Renal cortex interstitium (tissue), 11 donors: ENCODE measurements at regions not wholly inside any gene's neighbourhood (a gene's known extent, or its start where the extent isn't known, plus 50 kb on each side); places are given as distances from the start of the nearest gene placed in this dataset.
"Not testable (repeated sequence)": the region's sequence is repeated elsewhere in the genome, so short reads cannot be mapped to it uniquely, and the experiment has no call there.

ENCODE experiments used
- DNase-seq, 11 donors: peaks; one replicate each; pipeline ENCODE4 v3.0.0-alpha.2; 2013; ENCODE audit warnings: low read depth in 9 of 11, low spot score in 4 of 11; ENCODE audit errors: extremely low read depth in 1 of 11

DNA sequence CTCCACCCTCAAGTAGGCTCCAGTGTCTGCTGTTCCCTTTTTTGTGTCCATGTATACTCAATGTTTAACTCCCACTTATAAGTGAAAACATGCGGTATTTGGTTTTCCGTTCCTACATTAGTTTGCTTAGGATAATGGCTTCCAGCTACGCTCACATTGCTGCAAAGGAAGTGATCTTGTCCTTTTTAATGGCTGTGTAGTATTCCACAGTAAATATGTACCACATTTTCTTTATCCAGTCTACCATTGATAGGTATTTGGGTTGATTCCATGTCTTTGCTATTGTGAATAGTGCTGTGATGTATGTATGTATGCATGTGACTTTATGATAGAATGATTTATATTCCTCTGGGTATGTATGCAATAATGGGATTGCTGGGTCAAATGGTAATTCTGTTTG is 144.6 kb downstream of the BRD1 start:
- DNase-seq, result no peak

DNA sequence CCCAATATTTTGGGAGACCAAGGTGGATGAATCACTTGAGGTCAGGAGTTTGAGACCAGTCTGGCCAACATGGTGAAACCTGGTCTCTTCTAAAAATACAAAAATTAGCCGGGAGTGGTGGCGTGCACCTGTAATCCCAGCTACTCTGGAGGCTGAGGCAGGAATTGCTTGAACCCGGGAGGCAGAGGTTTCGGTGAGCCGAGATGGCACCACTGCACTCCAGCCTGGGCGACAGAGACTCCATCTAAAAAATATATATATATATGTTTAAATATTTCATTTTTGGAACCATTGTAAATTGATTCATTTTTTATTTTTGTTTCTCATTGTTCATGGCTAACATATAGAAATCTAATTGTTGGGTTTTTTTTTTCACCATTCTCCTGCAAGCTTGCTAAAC is 146.9 kb downstream of the BRD1 start:
- not testable (repeated sequence) for DNase-seq

- DNase-seq, result no peak
These were observed 148.9 kb downstream of the BRD1 start for GRCh38 chr22:49678842-49679170.

GRCh38 chr22:49678137-49678841 is 149.4 kb downstream of the BRD1 start:
- DNase-seq, result no peak

- DNase-seq, result no peak
These were observed 150.2 kb downstream of the BRD1 start for GRCh38 chr22:49677495-49677889.

GRCh38 chr22:49676783-49677494 is 150.7 kb downstream of the BRD1 start:
- no peak for DNase-seq

DNA sequence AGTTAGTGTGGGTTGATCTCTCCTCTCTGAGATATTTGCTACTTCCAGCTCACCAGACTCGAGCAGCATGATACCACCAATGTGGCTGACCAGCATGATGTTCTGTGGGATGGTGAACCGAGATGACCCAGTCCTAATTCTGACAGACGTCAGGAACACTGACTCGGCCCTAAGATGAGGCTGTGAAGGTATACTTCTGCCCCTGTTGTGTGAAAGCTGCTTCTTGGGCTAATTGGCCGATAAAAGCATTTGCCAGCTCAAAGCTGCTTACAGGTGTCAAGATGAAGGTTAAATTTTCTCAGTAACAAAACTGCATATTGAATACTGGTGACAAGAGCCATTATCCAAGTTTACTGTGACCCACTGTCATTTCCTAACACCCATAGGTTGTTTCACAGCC is 151.4 kb downstream of the BRD1 start:
- no peak for DNase-seq

DNA sequence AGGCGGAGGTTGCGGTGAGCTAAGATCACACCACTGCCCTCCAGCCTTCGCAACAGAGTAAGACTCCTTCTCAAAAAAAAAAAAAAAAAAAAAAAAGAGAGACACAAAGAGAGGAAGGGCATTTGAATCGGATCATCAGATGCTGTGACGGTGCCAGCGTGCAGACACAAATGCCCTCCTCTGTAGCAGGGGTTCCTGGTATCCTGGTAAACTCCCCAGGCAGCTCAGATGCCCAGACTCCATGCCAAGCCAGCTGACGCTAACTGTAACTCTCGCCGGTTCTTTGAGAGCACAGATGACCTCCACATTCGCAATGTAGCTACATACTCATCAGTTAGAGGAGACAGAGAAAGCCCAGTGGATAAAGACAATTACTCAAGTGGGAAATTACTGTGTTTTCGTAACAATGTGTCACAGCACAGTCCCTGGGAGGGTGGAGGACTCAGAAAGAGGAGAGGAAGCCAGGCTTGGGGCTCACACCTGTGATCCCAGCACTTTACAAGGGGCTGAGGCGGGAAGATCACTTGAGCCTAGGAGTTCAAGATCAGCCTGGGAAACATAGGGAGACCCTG is 153.1 kb downstream of the BRD1 start:
- no peak for DNase-seq

- no peak for DNase-seq
These were observed 154.6 kb downstream of the BRD1 start for GRCh38 chr22:49673048-49673447.

DNA sequence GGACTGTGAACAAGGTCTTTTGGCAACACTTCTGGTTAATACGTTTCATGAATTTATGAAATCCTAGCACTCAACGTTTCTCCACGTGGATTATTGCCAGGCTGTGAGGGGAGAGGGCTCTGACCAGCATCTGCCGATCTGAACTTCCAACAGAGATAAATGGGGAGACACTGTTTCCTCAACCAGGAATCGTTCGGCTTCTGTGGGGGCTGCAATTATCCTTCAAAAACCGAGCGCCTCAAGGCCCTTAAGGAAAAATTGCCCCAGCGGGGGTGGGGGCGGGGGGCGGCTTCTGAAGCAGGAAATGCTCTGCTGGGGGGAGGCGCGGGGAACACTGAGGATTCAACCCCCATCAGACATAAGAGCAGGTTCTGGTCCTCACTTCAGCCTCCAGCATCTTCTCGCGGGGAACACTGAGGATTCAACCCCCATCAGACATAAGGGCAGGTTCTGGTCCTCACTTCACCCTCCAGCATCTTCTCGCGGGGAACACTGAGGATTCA is 155.6 kb downstream of the BRD1 start:
- no peak for DNase-seq

- DNase-seq, result no peak
These were observed 156.2 kb downstream of the BRD1 start for GRCh38 chr22:49671331-49672013.

DNA sequence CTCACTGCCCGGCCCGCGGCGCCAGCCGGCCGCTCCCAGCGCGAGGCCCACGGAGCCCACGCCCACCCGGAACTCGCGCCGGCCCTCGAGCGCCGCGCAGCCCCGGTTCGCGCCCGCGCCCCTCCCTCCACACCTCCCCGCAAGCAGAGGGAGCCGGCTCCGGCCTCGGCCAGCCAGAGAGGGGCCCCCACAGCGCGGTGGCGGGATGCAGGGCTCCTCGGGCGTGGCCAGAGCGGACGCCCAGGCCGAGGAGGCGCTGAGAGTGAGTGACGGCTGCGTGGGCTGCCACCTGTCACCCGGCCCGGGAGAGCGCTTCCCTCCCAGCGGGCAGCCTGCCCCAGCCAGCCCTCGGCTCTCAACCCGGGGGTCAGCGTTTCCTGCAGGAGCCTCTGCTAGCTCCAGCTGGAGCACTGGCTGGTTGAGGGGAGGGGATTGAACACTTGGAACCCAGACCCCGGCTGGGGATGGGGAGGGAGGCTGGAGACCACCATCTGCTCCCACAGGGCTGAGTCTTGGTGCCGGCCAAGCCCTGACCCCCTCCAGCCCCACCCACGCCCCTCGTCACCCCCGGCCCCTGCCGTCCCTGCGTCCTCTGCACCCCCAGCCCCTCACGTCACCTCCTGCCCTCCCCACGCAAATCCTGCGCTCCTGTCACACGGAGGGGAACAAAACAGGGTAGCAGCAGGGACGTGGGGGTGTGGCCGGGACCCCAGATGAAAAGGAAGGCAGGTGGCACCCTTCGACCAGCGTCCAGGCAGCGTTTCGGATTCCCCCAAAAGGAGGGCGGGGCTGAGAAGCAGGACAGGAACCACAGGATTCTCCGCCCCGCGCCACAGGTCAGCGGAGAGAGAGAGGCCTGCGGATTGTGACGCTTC is 157.0 kb downstream of the BRD1 start:
- DNase-seq, result no peak

- not testable (repeated sequence) for DNase-seq
These were observed 157.7 kb downstream of the BRD1 start for GRCh38 chr22:49669969-49670455.

DNA sequence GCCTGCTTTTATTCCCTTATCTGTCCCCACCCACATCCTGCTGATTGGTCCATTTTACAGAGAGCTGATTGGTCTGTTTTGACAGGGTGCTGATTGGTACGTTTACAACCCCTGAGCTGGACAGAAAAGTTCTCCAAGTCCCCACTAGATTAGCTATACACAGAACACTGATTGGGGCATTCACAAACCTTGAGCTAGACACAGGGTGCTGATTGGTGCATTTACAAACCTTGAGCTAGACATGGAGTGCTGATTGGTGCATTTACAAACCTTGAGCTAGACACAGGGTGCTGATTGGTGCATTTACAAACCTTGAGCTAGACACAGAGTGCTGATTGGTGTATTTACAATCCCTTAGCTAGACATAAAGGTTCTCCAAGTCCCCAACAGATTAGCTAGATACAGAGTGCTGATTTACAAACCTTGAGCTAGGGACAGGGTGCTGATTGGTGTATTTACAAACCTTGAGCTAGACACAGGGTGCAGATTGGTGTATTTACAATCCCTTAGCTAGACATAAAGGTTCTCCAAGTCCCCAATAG is 158.2 kb downstream of the BRD1 start:
- DNase-seq, result not testable (repeated sequence)

- DNase-seq, result no peak
These were observed 159.3 kb downstream of the BRD1 start for GRCh38 chr22:49668402-49668801.

- no peak for DNase-seq
These were observed 160.4 kb downstream of the BRD1 start for GRCh38 chr22:49667236-49667635.

DNA sequence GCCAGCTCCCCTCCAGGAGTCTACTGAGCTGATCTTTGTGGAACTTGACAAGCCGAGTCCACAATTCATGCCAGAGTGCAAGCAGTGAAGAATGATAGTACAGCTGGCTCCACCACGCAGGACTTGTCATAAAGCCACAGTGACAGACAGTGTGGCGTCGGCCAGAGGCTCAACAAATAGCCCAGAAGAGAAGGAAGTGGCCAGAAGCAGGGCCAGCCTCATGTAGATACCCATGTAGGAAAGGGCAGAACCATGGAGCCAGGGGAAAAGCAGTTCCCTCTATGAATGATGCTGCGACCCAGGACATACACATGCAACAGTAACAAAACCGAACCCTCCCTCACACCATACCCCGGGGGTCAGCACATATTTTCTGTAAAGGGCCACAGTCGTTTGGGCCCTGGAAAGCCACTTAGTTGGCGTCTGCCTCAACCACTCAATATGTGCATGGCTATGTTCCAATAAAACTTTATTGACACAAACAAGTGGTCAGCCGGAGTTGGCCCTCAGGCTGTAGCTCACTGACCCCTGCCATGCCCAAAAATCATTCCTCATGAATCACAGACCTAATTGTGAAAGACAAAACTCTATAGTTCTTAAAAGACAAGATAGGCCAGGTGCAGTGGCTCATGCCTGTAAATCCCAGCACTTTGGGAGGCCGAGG is 161.4 kb downstream of the BRD1 start:
- no peak for DNase-seq

GRCh38 chr22:49664891-49665290 is 162.8 kb downstream of the BRD1 start:
- no peak for DNase-seq
